Erythroblast (primary cell): ENCODE measurements at regions not wholly inside any gene's neighbourhood (a gene's known extent, or its start where the extent isn't known, plus 50 kb on each side); places are given as distances from the start of the nearest gene placed in this dataset.
A peak's percentile ranks its signal among the peaks of the same experiment; 100 is the strongest.

Experiments
- DNase-seq, 2 experiments: peaks; one replicate each; lab custom pipeline; 2025; lab: John Stamatoyannopoulos, UW
- GATA1 ChIP-seq: IDR thresholded peaks from 2 replicates; pipeline ENCODE4 v1.6.1; 2011; ENCODE audit warnings: low read depth, mild to moderate bottlenecking, control low read depth, low read length, moderate library complexity
- POLR2A ChIP-seq: IDR thresholded peaks from 2 replicates; pipeline ENCODE4 v1.6.1; 2011; ENCODE audit warnings: mild to moderate bottlenecking, low read length

DNA sequence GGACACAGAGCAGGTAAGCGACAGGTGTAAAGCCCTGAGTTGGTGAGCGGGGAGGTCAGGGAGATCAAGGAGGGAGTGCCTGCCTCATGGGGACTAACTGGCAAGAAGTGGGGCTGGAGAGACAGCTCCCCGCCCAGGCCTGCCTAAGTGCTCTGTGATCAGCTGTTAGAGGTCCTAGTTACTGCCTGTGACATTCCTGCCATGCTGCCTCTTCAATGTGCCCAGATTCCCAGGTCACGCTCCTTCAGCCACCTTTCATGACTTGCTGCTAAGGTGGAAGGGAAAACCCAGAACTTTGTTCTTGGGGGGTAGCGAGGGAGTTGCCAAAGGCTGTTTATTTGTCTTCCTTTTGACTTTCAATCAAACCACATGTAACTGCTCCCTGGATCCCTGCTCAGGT is 114.3 kb upstream of the ZNF438 start:
- DNase-seq = no peak
- TF ChIP-seq GATA1 (no peak), POLR2A (no peak)

DNA sequence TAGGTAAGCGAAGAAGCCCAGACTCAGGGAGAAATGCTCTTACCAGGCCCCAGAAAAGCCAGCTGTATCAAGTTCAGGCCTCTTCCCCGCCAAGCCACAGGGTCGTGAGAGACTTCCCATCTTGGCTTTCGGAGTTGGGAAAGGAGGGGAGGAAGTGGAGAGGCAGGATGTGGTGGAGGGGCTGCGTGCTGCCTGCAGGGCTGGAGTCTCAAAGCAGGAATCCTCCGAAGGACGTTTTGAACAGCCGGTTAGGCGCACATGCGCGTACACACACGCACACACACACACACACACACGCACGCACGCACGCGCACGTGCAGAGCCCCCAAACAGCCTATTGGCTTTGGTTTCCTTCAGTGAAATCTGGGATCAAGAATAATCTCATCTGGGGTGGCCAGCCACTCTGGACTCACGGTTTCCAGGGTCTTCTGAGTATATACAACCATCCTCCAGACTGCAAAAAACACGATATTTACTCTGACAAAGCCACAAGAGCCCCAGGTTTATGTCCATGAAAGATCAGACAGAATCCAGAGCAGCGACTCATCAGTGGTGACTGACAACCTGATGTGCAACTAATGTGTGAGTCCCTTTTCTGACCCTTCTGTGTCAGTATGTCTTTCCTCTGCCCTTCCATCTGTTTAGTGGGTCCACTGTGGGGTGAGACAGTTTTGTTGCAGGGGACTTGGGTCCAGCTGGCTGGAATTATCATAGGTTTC is 115.0 kb upstream of the ZNF438 start:
- DNase-seq = no peak
- TF ChIP-seq POLR2A (no peak), GATA1 (no peak)

DNA sequence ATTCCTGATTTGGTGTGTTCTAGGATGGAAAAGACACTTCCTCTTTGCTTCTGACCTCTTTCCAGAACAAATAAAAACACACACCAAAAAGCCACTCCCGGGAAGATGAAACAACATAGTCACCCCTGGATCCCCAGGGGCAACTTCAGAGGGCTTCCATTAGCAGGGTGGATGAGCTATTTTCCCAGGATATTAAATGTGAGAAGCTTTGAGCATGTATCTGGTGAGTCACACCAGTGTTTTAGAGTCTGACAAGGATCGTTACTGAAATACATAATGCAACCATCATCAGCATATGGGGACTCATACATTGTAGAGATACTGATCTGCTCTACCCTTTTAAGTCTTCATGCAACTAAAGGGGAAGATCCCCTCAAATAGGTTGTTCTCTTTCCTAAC is 115.5 kb upstream of the ZNF438 start:
- TF ChIP-seq GATA1 = no peak
- no peak for TF ChIP-seq POLR2A
- DNase-seq = no peak

DNA sequence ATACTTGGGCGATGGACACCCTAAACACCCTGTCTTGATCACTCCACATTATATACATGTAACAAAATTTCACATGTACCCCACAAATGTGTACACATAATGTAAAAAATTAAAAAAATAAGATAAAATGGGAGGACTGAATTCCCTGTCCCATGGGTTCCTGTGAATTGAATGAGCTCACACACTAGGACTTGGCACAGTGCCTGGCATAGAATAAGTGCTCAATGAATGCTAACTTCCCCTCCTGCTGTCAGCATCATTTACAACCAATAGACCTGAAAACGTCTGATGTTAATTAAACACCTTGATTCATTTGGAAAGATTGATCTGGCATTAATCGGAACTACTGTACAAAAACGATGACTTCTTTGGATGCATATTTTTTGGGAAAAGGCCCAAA is 117.3 kb upstream of the ZNF438 start:
- no peak for DNase-seq
- TF ChIP-seq POLR2A = no peak
- TF ChIP-seq GATA1 = no peak

DNA sequence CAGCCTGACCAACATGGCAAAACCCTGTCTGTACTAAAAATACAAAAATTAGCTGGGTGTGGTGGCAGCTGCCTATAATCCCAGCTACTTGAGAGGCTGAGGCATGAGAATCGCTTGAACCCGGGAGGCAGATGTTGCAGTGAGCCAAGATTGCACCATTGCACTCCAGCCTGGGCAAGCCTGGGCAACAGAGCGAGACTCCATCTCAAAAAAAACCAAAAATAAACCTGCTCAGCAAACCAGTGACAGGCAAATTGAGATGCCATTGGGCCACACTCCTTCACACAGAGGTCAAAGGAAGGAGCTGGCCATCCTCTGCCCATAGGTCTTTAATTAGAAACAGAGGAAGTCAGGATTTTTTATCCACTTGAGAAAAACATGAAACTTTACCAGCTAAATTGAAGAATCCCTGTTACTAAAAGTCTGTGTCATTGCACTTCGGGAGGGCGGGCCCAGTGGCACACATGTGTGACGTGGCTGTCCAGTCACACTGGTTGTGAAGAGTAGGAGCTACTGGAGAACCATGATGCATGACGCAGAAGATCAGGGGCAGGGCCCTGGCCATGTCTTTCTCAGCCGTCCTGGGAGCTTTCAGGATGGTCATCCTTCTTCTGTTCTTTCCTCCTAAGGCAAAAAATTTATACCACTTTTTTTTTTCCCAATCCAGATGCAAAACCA is 118.3 kb upstream of the ZNF438 start:
- DNase-seq = no peak
- TF ChIP-seq POLR2A (no peak), GATA1 (no peak)

DNA sequence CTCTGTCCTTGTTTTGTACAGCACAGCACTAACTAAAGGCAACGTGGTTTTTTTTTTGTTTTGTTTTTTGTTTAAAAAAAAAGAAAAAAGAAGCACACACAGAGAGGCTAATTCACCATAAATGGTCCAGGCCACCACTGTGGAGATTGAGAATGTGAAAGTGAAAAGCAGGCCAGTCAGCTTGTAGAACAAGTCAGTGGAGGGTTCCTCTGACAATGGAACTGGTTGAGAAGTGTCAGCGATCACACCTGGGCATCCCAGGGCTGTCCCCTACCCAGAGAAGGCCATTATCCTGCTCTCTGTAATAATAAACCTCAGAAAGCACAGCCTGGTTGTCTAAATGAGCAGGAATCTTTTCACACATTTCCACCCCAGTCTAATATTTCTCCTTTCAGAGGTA is 119.6 kb upstream of the ZNF438 start:
- TF ChIP-seq GATA1 (no peak), POLR2A (no peak)

DNA sequence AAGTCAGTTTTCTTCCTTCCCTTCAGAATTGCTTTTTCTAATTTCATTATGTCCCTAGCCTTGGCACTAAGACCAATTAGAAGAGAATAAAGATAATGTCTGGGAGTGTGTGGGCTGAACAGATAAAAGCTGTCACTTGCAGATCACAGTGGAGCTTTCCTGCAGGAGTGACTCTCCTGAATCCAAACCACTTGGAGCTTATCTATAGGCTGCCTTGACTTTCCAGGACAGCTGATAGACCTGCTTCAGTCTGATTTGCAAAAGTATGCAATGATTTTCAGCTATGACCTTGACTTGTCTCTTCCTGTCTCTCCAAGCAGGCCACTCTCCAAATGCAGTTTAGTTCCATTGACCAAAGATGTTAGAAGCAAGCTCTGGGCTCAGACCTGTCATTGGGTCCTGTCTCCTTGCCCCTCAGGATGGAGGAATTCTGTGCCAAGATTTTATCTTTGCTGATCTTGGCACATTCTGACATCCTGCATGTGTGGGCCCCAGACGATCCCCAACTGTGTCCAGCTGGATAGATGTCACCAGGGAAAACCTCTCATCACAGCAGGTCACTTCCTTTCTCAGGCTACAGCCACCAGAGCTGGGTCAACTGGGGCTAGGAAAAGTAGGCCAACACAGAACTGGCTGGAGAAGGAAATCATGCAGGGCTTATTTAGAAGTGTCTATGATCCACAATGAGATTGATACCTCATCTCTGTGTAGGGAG is 120.9 kb upstream of the ZNF438 start:
- peak in 1 of 2 experiments; percentile 7 for DNase-seq

More for the DNA sequence above, 119.6 kb upstream of the ZNF438 start:
- DNase-seq = no peak

DNA sequence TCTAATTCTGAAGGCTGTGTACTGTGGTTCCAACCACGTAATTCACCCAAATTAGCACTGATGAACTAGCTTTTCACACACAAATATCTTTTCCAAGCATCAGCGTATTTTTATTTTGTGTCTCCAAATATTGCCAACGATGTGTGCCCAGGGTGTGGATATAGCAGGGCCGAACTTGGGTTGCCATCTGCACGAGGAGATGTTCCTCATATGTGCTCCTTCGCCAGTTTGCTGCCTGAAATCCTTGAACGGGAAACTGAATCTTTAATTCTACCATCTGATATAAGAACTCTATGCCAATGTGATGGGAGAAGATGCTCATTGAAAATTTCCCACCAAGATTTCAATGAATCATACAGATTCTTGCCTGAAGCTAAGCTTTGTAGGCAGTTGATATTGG is 121.5 kb upstream of the ZNF438 start:
- TF ChIP-seq POLR2A = no peak
- TF ChIP-seq GATA1 = no peak
- no peak for DNase-seq

More for the DNA sequence above, 120.9 kb upstream of the ZNF438 start:
- TF ChIP-seq GATA1 (no peak), POLR2A (no peak)

DNA sequence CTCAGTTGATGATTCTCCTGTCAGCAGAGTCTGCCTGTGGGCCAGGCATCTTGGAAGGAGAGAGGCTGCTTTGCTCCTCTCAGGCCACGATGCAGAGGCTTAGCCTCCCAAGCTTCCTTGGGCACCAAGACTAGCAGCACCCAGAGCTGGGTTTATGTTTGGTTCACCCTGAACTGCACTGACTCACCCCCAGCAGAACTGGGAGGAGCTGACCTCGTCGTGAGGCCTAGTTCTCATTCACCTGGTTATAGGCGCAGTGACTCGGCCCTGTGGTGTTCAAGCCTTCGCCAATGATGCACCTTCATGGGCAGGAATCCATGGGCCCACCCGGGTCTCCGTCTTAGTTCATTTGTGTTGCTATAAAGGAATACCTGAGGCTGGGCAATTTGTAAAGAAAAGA is 122.0 kb upstream of the ZNF438 start:
- no peak for DNase-seq
- TF ChIP-seq POLR2A (no peak), GATA1 (no peak)

DNA sequence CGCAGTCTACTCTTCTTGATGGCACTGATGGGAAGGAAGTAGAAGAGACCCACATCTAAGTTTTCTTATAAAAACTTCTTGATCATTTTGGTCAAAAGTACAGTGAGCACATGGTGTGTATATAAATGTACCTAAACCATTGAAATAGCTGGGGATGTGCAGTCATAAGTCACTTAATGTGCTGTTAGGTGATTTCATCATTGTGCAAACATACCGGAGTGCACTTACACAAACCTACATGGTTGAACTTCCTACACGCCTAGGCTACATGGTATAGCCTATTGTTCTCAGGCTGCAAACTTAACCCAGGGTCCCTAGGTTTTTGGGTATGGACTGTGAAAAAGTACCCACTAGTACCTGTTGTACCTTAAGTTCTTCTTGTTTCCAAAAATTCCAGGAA is 123.3 kb upstream of the ZNF438 start:
- no peak for TF ChIP-seq POLR2A
- TF ChIP-seq GATA1 = no peak
- no peak for DNase-seq

DNA sequence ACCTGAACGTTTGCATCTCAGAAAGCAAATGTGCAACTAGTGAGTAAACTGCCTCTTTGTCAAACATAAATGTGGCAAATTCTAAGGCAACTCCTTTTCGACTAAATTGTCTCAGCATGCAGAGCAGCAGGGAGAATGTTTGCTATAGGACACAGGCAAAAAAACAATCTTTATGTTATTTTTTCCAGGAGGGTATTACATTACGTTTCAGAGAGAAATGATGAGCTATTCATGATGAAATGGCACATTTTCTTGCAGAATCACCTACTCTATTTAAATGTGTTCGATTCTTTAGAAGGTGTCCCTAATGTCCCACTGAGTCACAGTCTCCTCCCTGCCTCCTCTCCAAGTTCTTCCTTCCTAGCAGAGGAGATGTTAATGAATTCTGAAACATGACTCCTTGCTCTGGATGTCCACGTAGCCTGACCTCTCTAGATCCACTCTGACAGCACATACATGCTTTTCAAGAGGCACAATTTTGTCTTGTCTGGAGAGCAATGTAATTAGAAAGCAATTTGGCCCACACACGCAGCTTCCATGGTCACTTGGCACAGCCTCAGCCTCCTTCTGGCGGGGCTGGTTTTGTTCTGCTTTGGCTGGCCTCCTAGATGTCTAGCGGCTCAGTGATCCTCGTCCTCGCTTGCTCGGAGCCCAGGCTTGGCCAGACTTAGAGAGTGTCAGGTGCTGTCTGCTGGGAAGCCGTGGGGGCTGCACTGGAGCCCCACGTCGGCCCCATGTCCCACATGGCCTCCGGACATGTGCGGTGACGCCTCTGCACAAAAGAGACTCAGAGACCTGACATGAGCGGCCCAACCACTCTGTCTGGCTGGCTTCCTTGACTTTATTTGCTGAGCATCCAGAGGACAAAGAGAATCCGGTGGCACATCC is 125.7 kb upstream of the ZNF438 start:
- DNase-seq = no peak
- TF ChIP-seq GATA1 (no peak), POLR2A (no peak)

DNA sequence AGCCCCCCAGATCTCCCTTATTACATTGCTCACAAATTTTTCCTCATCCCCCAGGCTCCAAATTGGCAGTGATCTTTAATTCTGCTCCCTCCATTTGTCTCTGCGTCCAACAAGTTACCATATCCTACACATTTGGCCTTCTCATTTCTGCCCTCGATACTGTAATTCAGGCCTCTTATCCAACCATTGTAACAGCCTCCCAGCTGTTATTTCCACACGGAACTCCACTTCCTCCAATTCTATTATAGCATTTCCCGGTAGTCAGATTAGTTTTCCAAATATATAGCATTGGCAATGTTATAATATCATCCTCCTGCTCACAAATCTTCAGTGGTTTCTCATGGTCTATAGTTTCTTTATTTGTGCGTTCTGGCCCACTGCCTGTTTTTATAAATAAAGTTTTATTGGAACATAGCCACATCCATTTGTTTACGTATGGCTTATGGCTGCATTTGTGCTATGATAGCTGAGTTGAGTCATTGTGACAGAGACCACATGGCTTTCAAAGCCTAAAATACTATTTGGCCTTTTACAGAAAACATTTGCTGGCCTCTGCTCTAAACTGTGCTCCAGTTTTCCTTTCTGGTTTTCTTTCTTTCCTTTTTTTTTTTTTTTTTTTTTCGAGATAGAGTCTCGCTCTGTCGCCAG is 126.5 kb upstream of the ZNF438 start:
- TF ChIP-seq GATA1 (no peak), POLR2A (no peak)
- no peak for DNase-seq

DNA sequence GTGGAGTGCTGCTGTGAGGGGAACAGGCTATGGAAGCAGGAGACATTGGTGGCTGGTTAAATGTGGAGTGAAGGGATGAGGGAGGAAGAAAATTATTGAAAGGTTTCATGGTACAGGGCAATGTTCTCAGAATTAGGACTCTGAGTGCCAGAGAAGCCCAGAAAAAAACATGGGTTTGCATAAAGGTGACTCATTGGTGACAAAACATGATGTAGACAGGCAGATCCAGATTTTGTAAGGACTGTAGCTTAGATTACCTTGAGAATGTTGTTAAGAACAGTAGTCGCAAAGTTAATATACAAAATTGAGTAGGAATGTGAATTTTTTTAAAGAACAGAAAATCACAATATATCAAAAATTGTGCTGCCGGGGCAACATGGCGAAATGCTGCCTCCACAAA is 134.9 kb upstream of the ZNF438 start:
- no peak for DNase-seq
- no peak for TF ChIP-seq POLR2A
- no peak for TF ChIP-seq GATA1
